GM12875 (cell line): ENCODE measurements at regions not wholly inside any gene's neighbourhood (a gene's known extent, or its start where the extent isn't known, plus 50 kb on each side); places are given as distances from the start of the nearest gene placed in this dataset.

Source experiments
- H3K4me3 ChIP-seq: one replicate; pipeline ENCODE4 v1.5.1; 2011; ENCODE audit warnings: low read depth, low read length, control low read depth
- TF ChIP-seq, protein P1 (sequence below): IDR thresholded peaks from 2 replicates; pipeline ENCODE4 v1.5.1; 2011; ENCODE audit warnings: low read depth, mild to moderate bottlenecking, control low read depth, inconsistent platforms, low read length, moderate library complexity, borderline replicate concordance; ENCODE audit not compliant: insufficient read depth

DNA sequence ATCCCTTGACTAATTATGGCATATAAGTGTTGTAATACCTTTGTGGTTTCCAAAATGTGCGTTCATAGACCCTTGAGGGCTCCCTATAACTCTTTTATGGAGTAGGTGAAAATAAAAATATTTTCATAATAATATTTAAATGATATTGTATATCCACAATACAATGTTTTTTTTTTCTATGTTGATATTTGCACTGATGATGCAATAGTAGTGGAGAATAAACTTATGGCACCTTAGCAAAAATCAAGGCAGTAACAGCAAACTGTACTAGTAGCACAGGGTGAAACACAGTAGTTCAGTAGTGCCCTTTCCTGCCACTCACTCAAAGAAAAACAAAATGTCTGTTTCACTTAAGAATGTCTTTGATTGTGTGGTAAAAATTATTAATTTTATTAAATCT is 465.3 kb downstream of the C4orf33 start:
- no peak overlapping the region for H3K4me3 ChIP-seq

DNA sequence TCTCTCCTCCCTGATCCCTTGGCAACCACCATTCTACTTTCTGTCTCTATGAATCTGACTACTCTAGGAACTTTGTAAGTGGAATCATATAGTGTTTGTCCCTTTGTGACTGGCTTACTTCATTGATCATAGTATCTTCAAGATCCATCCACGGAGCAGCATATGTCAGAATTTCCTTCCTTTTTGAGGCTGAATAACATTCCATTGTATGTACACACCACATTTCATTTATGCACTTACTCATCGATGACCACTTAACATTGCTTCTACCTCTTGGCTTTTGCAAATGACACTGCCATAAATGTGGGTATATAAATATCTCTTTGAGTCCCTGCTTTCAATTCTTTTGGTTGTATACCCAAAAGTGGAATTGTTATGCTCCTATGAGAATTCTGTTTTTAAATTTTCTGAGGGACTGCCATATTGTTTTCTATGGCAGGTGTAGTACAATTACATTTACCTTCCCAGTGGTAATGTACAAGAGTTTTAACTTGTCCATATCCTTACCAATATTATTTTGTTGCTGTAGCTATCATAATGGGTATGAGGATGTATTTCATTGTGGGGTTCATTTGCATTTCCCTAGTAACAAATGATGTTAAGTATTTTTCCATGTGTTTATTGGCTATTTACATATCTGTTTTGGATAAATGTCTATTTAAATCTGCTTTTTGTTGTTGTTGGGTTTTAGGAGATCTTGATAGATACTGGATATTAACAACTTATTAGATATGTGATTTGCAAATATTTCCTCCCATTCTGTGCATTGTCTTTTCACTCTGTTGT is 466.1 kb downstream of the C4orf33 start:
- TF ChIP-seq, protein P1, sequence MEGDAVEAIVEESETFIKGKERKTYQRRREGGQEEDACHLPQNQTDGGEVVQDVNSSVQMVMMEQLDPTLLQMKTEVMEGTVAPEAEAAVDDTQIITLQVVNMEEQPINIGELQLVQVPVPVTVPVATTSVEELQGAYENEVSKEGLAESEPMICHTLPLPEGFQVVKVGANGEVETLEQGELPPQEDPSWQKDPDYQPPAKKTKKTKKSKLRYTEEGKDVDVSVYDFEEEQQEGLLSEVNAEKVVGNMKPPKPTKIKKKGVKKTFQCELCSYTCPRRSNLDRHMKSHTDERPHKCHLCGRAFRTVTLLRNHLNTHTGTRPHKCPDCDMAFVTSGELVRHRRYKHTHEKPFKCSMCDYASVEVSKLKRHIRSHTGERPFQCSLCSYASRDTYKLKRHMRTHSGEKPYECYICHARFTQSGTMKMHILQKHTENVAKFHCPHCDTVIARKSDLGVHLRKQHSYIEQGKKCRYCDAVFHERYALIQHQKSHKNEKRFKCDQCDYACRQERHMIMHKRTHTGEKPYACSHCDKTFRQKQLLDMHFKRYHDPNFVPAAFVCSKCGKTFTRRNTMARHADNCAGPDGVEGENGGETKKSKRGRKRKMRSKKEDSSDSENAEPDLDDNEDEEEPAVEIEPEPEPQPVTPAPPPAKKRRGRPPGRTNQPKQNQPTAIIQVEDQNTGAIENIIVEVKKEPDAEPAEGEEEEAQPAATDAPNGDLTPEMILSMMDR = no peak
- no peak overlapping the region for H3K4me3 ChIP-seq

More for the DNA sequence above, 465.3 kb downstream of the C4orf33 start:
- TF ChIP-seq, protein P1 = no peak

DNA sequence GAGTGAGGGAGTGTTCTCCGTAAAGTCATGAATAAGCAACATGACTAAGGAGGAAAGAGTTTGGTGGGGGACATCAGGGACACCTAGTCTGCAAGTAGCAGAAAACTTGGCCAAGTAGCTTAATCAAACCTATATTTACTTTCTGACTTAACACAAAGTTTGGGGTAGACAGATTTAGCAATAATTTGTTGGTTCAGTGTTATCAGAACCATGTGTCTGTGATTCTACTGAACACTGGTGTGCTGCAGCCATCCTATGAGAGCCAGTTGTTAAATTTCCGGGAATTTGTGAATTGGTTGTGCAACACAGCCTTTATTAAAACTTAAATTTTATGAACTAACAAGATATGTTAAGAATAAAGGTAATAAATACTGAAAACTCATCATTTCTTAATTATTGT is 469.3 kb downstream of the C4orf33 start:
- H3K4me3 ChIP-seq = no peak overlapping the region
- TF ChIP-seq, protein P1 = no peak

DNA sequence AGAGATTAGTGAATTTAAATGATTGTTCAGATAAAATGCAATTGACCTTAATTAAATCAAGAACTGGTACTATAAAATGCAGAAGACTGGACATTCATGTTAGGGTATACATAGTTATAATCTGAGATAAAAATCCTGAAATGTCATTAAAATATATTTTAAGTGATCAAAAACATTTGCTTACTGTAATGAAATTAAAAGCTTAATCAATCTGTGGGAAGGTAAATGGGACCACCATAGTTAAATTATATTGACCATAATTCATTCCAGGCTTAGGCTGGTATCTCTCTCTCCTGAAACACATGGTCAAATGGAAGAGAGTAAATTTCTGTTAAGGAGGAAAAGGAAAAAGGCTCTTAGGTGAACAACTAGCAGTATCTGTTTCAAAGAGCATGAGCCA is 474.4 kb downstream of the C4orf33 start:
- TF ChIP-seq, protein P1 = no peak
- H3K4me3 ChIP-seq = no peak overlapping the region

DNA sequence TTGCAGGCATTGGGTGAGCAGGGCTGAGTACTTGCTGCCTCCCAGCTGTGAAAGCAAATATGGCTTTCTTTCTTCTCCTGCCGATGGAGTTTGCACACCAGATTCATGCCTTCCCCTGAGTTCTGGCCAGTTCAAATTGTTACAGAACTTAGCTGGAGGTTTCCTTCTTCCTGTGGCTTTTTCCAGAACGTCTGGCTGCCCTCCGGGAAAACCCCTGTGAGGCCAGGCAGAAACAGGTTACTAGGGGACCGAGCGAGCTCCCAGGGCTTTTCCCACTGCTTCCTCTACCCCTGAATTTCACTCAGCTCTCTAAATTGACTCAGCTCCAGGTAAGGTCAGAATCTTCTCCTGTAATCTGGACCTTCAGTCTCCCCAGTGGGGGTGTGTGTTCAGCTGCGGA is 482.4 kb downstream of the C4orf33 start:
- TF ChIP-seq, protein P1 = no peak
- H3K4me3 ChIP-seq = no peak overlapping the region

DNA sequence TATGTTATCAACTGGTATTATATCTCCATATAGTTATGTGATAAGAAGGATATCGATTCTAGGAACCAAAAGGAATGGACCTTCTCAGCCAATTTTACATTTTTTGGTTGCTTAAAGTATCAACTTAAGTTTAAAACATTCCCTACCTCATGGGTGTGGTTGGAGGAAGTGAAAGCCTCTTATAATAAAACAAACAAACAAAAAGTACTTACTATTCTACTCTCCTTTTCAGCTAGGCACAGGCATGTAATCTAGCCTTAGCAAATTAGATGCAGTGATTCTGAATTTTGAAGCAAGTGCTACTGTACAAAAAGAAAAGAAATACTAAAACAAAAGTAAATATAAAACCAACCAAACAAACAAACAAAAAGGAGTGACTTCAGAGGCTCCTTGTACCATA is 485.4 kb downstream of the C4orf33 start:
- TF ChIP-seq, protein P1 = no peak
- no peak overlapping the region for H3K4me3 ChIP-seq

DNA sequence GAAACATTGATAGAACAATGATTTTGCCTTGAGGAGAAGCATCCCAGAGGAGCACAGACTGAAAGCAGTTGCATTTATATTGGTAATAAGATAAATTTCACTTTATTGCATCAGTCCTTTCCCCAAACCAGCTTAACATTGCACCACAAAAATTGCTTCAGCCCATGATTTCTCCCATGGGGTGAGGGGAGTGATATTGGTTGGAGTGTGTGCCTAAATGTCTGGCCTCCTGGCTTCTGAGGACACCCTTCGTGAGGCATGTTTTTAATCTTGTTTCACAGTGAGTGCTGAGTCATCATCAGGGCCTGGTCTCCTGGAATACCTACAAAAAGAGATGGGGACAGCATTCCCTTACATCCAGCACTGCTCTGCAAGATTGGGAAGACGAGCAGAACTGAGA is 487.9 kb downstream of the C4orf33 start:
- no peak overlapping the region for H3K4me3 ChIP-seq

More for the DNA sequence above, 487.9 kb downstream of the C4orf33 start:
- TF ChIP-seq, protein P1 = no peak
